OCI-LY7 (cell line): ENCODE measurements at regions not wholly inside any gene's neighbourhood (a gene's known extent, or its start where the extent isn't known, plus 50 kb on each side); places are given as distances from the start of the nearest gene placed in this dataset.

Experiments used
- BruUV-seq: library from RNA; stranded (reverse); fragments of 400-500 nt; replicated peaks from 2 replicates; lab custom pipeline; 2021; lab: Mats Ljungman, UMichigan
- CTCF ChIA-PET: fragments of 300-600 bp; sonication (Branson Sonifier 250); formaldehyde crosslinking; loops from one replicate; lab custom pipeline; 2022; ENCODE audit warnings: antibody characterized with exemption; ENCODE audit not compliant: unreplicated experiment; lab: Charles Lee
- POLR2A ChIA-PET: fragments of 300-600 bp; sonication (Branson Sonifier 250); formaldehyde crosslinking; loops from one replicate; lab custom pipeline; 2022; ENCODE audit warnings: antibody characterized with exemption; lab: Charles Lee
- DNase-seq: peaks from one replicate; pipeline ENCODE4 v3.0.0-alpha.2; 2015; ENCODE audit warnings: low spot score
- H2AFZ ChIP-seq: fragments of 200-600 bp; sonication (generic), shearing (Covaris generic); 2 replicates; pipeline ENCODE4 v1.6.1; 2014; ENCODE audit warnings: mild to moderate bottlenecking, antibody characterized with exemption, low read length, moderate library complexity
- H3K27ac ChIP-seq: fragments of 200-600 bp; sonication (generic); 2 replicates; pipeline ENCODE4 v1.5.1; 2014; ENCODE audit warnings: mixed run types, low read depth, mild to moderate bottlenecking, moderate library complexity, low read length, inconsistent platforms; ENCODE audit not compliant: poor library complexity, severe bottlenecking
- H3K36me3 ChIP-seq: fragments of 200-600 bp; sonication (generic); 2 replicates; pipeline ENCODE4 v1.6.1; 2014; ENCODE audit warnings: mild to moderate bottlenecking, antibody characterized with exemption, low read length, moderate library complexity, mixed read lengths; ENCODE audit not compliant: insufficient read depth
- H3K4me1 ChIP-seq: fragments of 200-600 bp; sonication (generic); 2 replicates; pipeline ENCODE4 v1.5.1; 2014; ENCODE audit warnings: mild to moderate bottlenecking, low read length; ENCODE audit not compliant: insufficient read depth, poor library complexity, severe bottlenecking
- H3K4me2 ChIP-seq: fragments of 200-600 bp; sonication (generic); 2 replicates; pipeline ENCODE4 v1.6.1; 2014; ENCODE audit warnings: mild to moderate bottlenecking, low read length
- H3K4me3 ChIP-seq: fragments of 200-600 bp; sonication (generic); 2 replicates; pipeline ENCODE4 v1.5.1; 2014; ENCODE audit warnings: mild to moderate bottlenecking, low read depth, low read length; ENCODE audit not compliant: poor library complexity, severe bottlenecking
- H3K79me2 ChIP-seq: fragments of 200-600 bp; sonication (generic); 2 replicates; pipeline ENCODE4 v1.6.1; 2016; ENCODE audit warnings: low read depth, mild to moderate bottlenecking, low read length, moderate library complexity, mixed read lengths; ENCODE audit not compliant: insufficient read depth
- H3K9me2 ChIP-seq: fragments of 200-600 bp; sonication (generic); 2 replicates; pipeline ENCODE4 v1.6.1; 2016; ENCODE audit warnings: mild to moderate bottlenecking, low read length, mixed read lengths; ENCODE audit not compliant: insufficient read depth
- H3K9me3 ChIP-seq: fragments of 200-600 bp; sonication (generic); 2 replicates; pipeline ENCODE4 v1.6.1; 2014; ENCODE audit warnings: mild to moderate bottlenecking, mixed run types, low read length, mixed read lengths
- H4K20me1 ChIP-seq: fragments of 200-600 bp; sonication (generic); 2 replicates; pipeline ENCODE4 v1.6.1; 2014; ENCODE audit warnings: mild to moderate bottlenecking, antibody characterized with exemption, low read length, moderate library complexity, mixed read lengths; ENCODE audit not compliant: insufficient read depth
- CTCF ChIP-seq: fragments of 200-600 bp; sonication (generic); conservative IDR thresholded peaks from 2 replicates; pipeline ENCODE4 v1.5.1; 2014; ENCODE audit warnings: mild to moderate bottlenecking, antibody characterized with exemption, low read length, moderate library complexity, mixed read lengths
- EZH2phosphoT487 ChIP-seq: fragments of 200-600 bp; sonication (generic); IDR thresholded peaks from 2 replicates; pipeline ENCODE4 v1.6.1; 2018; ENCODE audit warnings: low read depth, borderline replicate concordance, mild to moderate bottlenecking, mixed run types, antibody characterized with exemption, low read length, moderate library complexity, mixed read lengths
- intact Hi-C: fragments of 100-400 bp; cut with micrococcal nuclease; formaldehyde crosslinking; loops from one replicate; pipeline ENCODE4 v1.10.0; 2022; ENCODE audit not compliant: unreplicated experiment

GRCh38 chrX:124504111-124504983 lies 158.0 kb downstream of the SH2D1A start:
- peak; percentile 79 for DNase-seq
- Histone ChIP-seq H3K36me3 (no peaks in the 10 kb centered on the region), H3K9me2 (no peaks in the 10 kb centered on the region), H3K4me3 (peak overlapping the region; percentile 44), H3K79me2 (no peaks in the 10 kb centered on the region), H2AFZ (peak overlapping the region; percentile 85; the same call in 1 of the 2 replicates), H3K4me2 (peak overlapping the region; percentile 69), H3K27ac (peak overlapping the region; percentile 73), H3K4me1 (peaks cover 32% of the 10 kb centered on the region), H3K9me3 (no peaks in the 10 kb centered on the region), H4K20me1 (no peaks in the 10 kb centered on the region)
- CTCF ChIA-PET = no interaction called here
- POLR2A ChIA-PET = interaction anchor here (0.5 to 1.5 kb wide), 5 partner anchors 9 to 1017 kb away, joined by 3 to 4 read pairs (median 3); no protein-coding TSS in a partner anchor
- intact Hi-C loops = loop anchor here (10.0 kb wide), 1 partner anchor 100 kb away; no protein-coding TSS in a partner anchor
- no peak for TF ChIP-seq EZH2phosphoT487
- no peak for TF ChIP-seq CTCF
- no TSS peak for BruUV-seq

GRCh38 chrX:124506066-124506465 lies 159.7 kb downstream of the SH2D1A start:
- H3K4me3 ChIP-seq = no peak overlapping the region
- intact Hi-C loops = loop anchor here (10.0 kb wide), 1 partner anchor 101 kb away; no protein-coding TSS in a partner anchor
- H3K9me2 ChIP-seq = no peaks in the 10 kb centered on the region
- POLR2A ChIA-PET = no interaction called here
- no TSS peak for BruUV-seq
- H3K79me2 ChIP-seq = no peaks in the 10 kb centered on the region
- no peaks in the 10 kb centered on the region for H3K36me3 ChIP-seq
- TF ChIP-seq EZH2phosphoT487 (no peak), CTCF (no peak)
- H3K9me3 ChIP-seq = no peaks in the 10 kb centered on the region
- H4K20me1 ChIP-seq = no peaks in the 10 kb centered on the region
- no peak overlapping the region for H3K27ac ChIP-seq
- no peak for DNase-seq
- CTCF ChIA-PET = no interaction called here
- peaks cover 32% of the 10 kb centered on the region for H3K4me1 ChIP-seq
- H3K4me2 ChIP-seq = 0 out of 2 replicates have a peak overlapping the region, but pooled peaks have one; percentile 5
- no peak overlapping the region for H2AFZ ChIP-seq

GRCh38 chrX:124507246-124507645 lies 160.9 kb downstream of the SH2D1A start:
- Histone ChIP-seq H3K4me1 (peaks cover 32% of the 10 kb centered on the region), H3K4me2 (no peak overlapping the region), H3K9me2 (no peaks in the 10 kb centered on the region), H3K9me3 (no peaks in the 10 kb centered on the region), H3K79me2 (no peaks in the 10 kb centered on the region), H4K20me1 (no peaks in the 10 kb centered on the region), H3K4me3 (no peak overlapping the region), H3K27ac (no peak overlapping the region), H2AFZ (no peak overlapping the region), H3K36me3 (no peaks in the 10 kb centered on the region)
- CTCF ChIA-PET = no interaction called here
- TF ChIP-seq EZH2phosphoT487 (no peak), CTCF (no peak)
- no peak for DNase-seq
- intact Hi-C loops = loop anchor here (10.0 kb wide), 1 partner anchor 102 kb away; no protein-coding TSS in a partner anchor
- POLR2A ChIA-PET = no interaction called here
- BruUV-seq = no TSS peak
